ENCODE measurements at regions not wholly inside any gene's neighbourhood (a gene's known extent, or its start where the extent isn't known, plus 50 kb on each side); places are given as distances from the start of the nearest gene placed in this dataset.
"Not testable (repeated sequence)": the region's sequence is repeated elsewhere in the genome, so short reads cannot be mapped to it uniquely, and the experiment has no call there.

- not testable (repeated sequence) for DNase-seq (ENCODE audit: low spot score)
Measured at GRCh38 chr7:55743454-55743717, 119.2 kb downstream of the SEPTIN14 start.

GRCh38 chr7:55742651-55743453, 119.7 kb downstream of the SEPTIN14 start:
- DNase-seq (ENCODE audit: low spot score), result not testable (repeated sequence)

GRCh38 chr7:55741721-55742631, 120.6 kb downstream of the SEPTIN14 start:
- not testable (repeated sequence) for DNase-seq (ENCODE audit: low spot score)

GRCh38 chr7:55740633-55741250, 121.8 kb downstream of the SEPTIN14 start:
- not testable (repeated sequence) for DNase-seq (ENCODE audit: low spot score)

- DNase-seq (ENCODE audit: low spot score), result not testable (repeated sequence)
Measured at GRCh38 chr7:55740053-55740452, 122.5 kb downstream of the SEPTIN14 start.

GRCh38 chr7:55736641-55737221, 125.8 kb downstream of the SEPTIN14 start:
- DNase-seq (ENCODE audit: low spot score), result not testable (repeated sequence)

- no peak for DNase-seq (ENCODE audit: low spot score)
Measured at GRCh38 chr7:55733241-55734140, 129.1 kb downstream of the SEPTIN14 start.

- no peak for DNase-seq (ENCODE audit: low spot score)
Measured at GRCh38 chr7:55731931-55732330, 130.6 kb downstream of the SEPTIN14 start.

GRCh38 chr7:55730197-55730596, 132.4 kb downstream of the SEPTIN14 start:
- DNase-seq (ENCODE audit: low spot score), result no peak

GRCh38 chr7:55723621-55723941, 139.0 kb downstream of the SEPTIN14 start:
- DNase-seq (ENCODE audit: low spot score), result no peak

- DNase-seq (ENCODE audit: low spot score), result not testable (repeated sequence)
Measured at GRCh38 chr7:55722874-55723620, 139.5 kb downstream of the SEPTIN14 start.

GRCh38 chr7:55721004-55721403, 141.5 kb downstream of the SEPTIN14 start:
- not testable (repeated sequence) for DNase-seq (ENCODE audit: low spot score)

GRCh38 chr7:55715247-55715867, 143.1 kb upstream of the VOPP1 start:
- not testable (repeated sequence) for DNase-seq (ENCODE audit: low spot score)

- not testable (repeated sequence) for DNase-seq (ENCODE audit: low spot score)
Measured at GRCh38 chr7:55714370-55714769, 142.1 kb upstream of the VOPP1 start.

GRCh38 chr7:55710312-55710711, 138.0 kb upstream of the VOPP1 start:
- DNase-seq (ENCODE audit: low spot score), result not testable (repeated sequence)

GRCh38 chr7:55708028-55708427, 135.7 kb upstream of the VOPP1 start:
- DNase-seq (ENCODE audit: low spot score), result not testable (repeated sequence)

- DNase-seq (ENCODE audit: low spot score), result not testable (repeated sequence)
Measured at GRCh38 chr7:55707410-55707809, 135.1 kb upstream of the VOPP1 start.

- not testable (repeated sequence) for DNase-seq (ENCODE audit: low spot score)
Measured at GRCh38 chr7:55706451-55707195, 134.3 kb upstream of the VOPP1 start.

- not testable (repeated sequence) for DNase-seq (ENCODE audit: low spot score)
Measured at GRCh38 chr7:55705728-55706450, 133.6 kb upstream of the VOPP1 start.
